ENCODE measurements at regions not wholly inside any gene's neighbourhood (a gene's known extent, or its start where the extent isn't known, plus 50 kb on each side); places are given as distances from the start of the nearest gene placed in this dataset.

DNA sequence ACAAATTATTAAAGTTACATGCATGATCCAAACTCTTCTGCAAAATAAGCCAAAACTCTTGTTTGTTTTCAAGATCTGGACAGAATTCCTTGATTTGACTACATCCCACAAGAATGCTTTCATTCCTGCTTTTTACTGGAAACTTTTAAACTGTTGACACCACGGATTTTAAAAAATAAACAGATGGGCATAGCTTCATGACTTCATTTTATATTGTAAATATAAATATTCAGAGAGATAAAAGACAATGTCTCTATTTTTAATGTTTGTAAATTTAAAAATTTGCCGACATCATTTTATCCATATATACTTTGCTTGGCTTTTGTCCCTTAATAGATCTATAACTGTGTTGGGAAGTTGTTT, 134.3 kb upstream of the DCN start:
- Histone ChIP-seq H3K9me3 (ENCODE audit: control insufficient read depth in 2 of 3, low read length in 3 of 3) (no peaks in the 10 kb centered on the region), H3K4me3 (ENCODE audit: low read length) (no peak overlapping the region), H3K27ac (ENCODE audit: low read depth, low read length) (no peak overlapping the region), H3K4me1 (ENCODE audit: control insufficient read depth in 2 of 2, insufficient read depth in 2 of 2, low read length in 2 of 2) (no peaks in the 10 kb centered on the region), H3K27me3 (ENCODE audit: control insufficient read depth in 2 of 2, insufficient read depth in 2 of 2, low read length in 2 of 2) (no peaks in the 10 kb centered on the region), H3K36me3 (ENCODE audit: control insufficient read depth in 2 of 3, insufficient read depth in 3 of 3, low read length in 3 of 3) (no peaks in the 10 kb centered on the region)
- no peaks in the 10 kb centered on the region for H3K36me3 Mint-ChIP-seq
- H3K27ac Mint-ChIP-seq = no peak overlapping the region
- peaks cover 0 to 33% (median 22%) of the 10 kb centered on the region in 5 donors for H3K27me3 Mint-ChIP-seq
- H3K4me3 Mint-ChIP-seq = no peak overlapping the region
- CTCF ChIA-PET = no interaction called here
- ATAC-seq (no peak), DNase-seq (no peak)
- intact Hi-C loops (cut with micrococcal nuclease) = no loop called here
- H3K9me3 Mint-ChIP-seq = peaks cover 0 to 7% (median 2%) of the 10 kb centered on the region in 11 donors
- H3K4me1 Mint-ChIP-seq = no peaks in the 10 kb centered on the region
- POLR2A ChIA-PET = no interaction called here

DNA sequence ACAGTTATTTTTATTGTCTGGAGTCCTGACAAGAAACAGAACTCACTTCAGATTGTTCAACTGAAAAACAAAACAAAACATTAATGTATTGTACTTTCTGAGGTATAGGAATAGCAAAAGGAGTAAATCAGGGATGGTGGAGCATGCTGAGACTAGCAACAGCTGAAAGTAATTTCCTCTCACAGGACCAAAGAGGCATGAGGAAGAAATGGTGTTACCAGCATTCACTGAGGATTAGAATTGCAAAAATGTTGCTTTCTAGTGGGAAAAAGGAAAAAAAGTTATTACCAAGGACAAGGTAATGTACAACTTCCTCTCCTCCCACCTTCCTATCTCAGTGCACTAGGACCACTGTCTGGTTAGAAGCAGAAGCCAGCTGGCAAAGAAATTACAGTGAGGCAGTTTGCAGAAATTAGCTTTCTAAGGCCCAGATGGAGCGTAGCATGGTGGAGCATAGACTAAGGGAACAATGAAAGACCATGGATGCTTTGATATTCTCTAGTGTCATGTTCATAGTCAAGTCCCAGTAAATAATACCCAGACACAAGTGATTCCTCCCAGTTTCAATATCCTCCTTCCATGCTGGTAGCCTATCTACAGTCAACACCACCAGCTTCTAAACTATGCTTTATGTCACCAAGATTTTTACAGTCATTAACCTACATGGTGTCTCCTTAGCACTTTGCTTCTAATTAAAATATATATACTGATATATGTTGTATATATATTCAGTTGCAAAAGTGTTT, 133.7 kb upstream of the DCN start:
- ChIA-PET POLR2A (no interaction called here), CTCF (no interaction called here)

DNA sequence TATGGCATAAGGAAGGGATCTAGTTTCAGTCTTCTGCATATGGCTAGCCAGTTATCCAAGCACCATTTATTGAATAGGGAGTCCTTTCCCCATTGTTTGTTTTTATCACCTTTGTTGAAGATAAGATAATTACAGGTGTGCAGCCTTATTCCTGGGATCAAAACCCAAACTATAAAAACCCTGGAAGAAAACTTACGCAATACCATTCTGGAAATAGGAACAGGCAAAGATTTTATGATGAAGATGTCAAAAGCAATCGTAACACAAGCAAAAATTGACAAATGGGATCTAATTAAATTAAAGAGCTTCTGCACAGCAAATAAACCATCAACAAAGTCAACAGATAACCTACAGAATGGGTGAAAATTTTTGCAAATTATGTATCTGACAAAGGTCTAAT, 128.5 kb upstream of the DCN start:
- Mint-ChIP-seq H3K4me1 (peaks cover 0 to 6% (median 0%) of the 10 kb centered on the region in 7 donors), H3K36me3 (no peaks in the 10 kb centered on the region), H3K4me3 (no peak overlapping the region), H3K27ac (no peak overlapping the region), H3K27me3 (peaks cover 0 to 36% (median 21%) of the 10 kb centered on the region in 5 donors), H3K9me3 (peaks cover 0 to 7% (median 2%) of the 10 kb centered on the region in 11 donors)
- Histone ChIP-seq H3K27ac (ENCODE audit: low read depth, low read length) (no peak overlapping the region), H3K36me3 (ENCODE audit: control insufficient read depth in 2 of 3, insufficient read depth in 3 of 3, low read length in 3 of 3) (no peaks in the 10 kb centered on the region), H3K9me3 (ENCODE audit: control insufficient read depth in 2 of 3, low read length in 3 of 3) (no peaks in the 10 kb centered on the region), H3K27me3 (ENCODE audit: control insufficient read depth in 2 of 2, insufficient read depth in 2 of 2, low read length in 2 of 2) (no peaks in the 10 kb centered on the region), H3K4me3 (ENCODE audit: low read length) (no peak overlapping the region), H3K4me1 (ENCODE audit: control insufficient read depth in 2 of 2, insufficient read depth in 2 of 2, low read length in 2 of 2) (no peaks in the 10 kb centered on the region)
- ATAC-seq = no peak
- ChIA-PET POLR2A (no interaction called here), CTCF (no interaction called here)
- intact Hi-C loops (cut with micrococcal nuclease) = no loop called here
- DNase-seq = no peak

More for the DNA sequence above, 133.7 kb upstream of the DCN start:
- Mint-ChIP-seq H3K4me3 (no peak overlapping the region), H3K9me3 (peaks cover 0 to 7% (median 2%) of the 10 kb centered on the region in 11 donors), H3K4me1 (no peaks in the 10 kb centered on the region), H3K27me3 (peaks cover 0 to 38% (median 23%) of the 10 kb centered on the region in 5 donors), H3K36me3 (no peaks in the 10 kb centered on the region), H3K27ac (no peak overlapping the region)
- H3K4me1 ChIP-seq (ENCODE audit: control insufficient read depth in 2 of 2, insufficient read depth in 2 of 2, low read length in 2 of 2) = no peaks in the 10 kb centered on the region
- no peak overlapping the region for H3K4me3 ChIP-seq (ENCODE audit: low read length)
- no peaks in the 10 kb centered on the region for H3K36me3 ChIP-seq (ENCODE audit: control insufficient read depth in 2 of 3, insufficient read depth in 3 of 3, low read length in 3 of 3)
- H3K9me3 ChIP-seq (ENCODE audit: control insufficient read depth in 2 of 3, low read length in 3 of 3) = no peaks in the 10 kb centered on the region
- DNase-seq (no peak), ATAC-seq (no peak)
- H3K27me3 ChIP-seq (ENCODE audit: control insufficient read depth in 2 of 2, insufficient read depth in 2 of 2, low read length in 2 of 2) = no peaks in the 10 kb centered on the region
- no peak overlapping the region for H3K27ac ChIP-seq (ENCODE audit: low read depth, low read length)
- intact Hi-C loops (cut with micrococcal nuclease) = no loop called here

DNA sequence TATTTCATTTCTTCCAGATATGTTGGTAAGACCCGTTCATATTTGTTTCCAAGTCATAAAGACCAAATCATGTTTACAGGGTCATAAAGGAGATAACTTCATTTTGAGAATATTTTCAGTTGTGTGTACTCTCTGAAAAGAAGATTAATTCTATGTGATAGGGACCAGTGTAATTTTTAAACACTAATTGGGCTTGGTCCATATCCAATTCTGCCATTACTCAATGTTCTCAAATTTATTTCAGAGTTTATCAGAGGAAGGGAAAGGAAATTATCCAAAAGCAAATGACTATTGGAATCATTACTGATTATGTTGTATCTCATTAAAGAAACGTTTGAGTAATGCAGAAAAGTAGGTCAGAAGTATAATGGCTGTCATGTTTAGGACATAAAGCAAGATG, 126.8 kb upstream of the DCN start:
- H3K4me1 Mint-ChIP-seq = peaks cover 0 to 6% (median 0%) of the 10 kb centered on the region in 7 donors
- Histone ChIP-seq H3K4me1 (ENCODE audit: control insufficient read depth in 2 of 2, insufficient read depth in 2 of 2, low read length in 2 of 2) (no peaks in the 10 kb centered on the region), H3K27me3 (ENCODE audit: control insufficient read depth in 2 of 2, insufficient read depth in 2 of 2, low read length in 2 of 2) (no peaks in the 10 kb centered on the region), H3K27ac (ENCODE audit: low read depth, low read length) (no peak overlapping the region), H3K36me3 (ENCODE audit: control insufficient read depth in 2 of 3, insufficient read depth in 3 of 3, low read length in 3 of 3) (no peaks in the 10 kb centered on the region), H3K9me3 (ENCODE audit: control insufficient read depth in 2 of 3, low read length in 3 of 3) (no peaks in the 10 kb centered on the region), H3K4me3 (ENCODE audit: low read length) (no peak overlapping the region)
- peaks cover 0 to 32% (median 17%) of the 10 kb centered on the region in 5 donors for H3K27me3 Mint-ChIP-seq
- POLR2A ChIA-PET = no interaction called here
- no peak for DNase-seq
- H3K9me3 Mint-ChIP-seq = peaks cover 0 to 3% (median 1%) of the 10 kb centered on the region in 11 donors
- H3K27ac Mint-ChIP-seq = no peak overlapping the region
- no peak overlapping the region for H3K4me3 Mint-ChIP-seq
- no peaks in the 10 kb centered on the region for H3K36me3 Mint-ChIP-seq
- CTCF ChIA-PET = no interaction called here
- ATAC-seq = no peak
- intact Hi-C loops (cut with micrococcal nuclease) = no loop called here

DNA sequence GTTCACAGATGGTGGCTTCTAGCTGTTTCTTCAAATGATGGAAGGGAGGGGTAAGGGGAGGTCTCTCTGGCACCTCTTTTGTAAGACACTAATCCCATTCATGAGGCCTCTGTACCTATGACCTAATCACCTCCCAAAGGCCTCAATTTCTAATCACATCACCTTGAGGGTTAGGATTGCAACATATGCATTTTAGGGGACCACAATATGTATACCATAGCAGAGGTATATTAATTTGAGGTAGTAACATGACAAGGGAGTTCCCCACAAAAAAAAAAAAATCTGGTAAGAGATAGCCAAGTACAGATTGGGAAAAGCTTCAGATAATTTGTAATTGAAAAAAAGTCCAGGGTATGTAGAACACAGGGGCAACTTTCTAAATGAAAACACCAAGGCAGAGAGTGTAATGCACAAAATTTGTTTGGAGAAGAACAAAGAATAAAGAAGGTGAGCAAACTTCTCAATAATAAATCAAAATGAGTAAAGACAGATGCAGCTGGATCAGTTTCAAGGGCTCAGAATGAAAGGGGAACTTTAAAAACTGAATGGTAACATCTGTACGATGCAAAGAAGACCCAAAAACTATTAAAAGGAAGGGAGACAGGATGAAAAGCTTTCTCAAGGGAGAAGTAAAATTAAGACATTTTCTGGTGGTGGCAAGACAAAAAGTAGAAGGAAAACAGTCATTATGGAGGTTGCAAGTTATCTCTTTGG, 125.5 kb upstream of the DCN start:
- Mint-ChIP-seq H3K36me3 (no peaks in the 10 kb centered on the region), H3K9me3 (peaks cover 0 to 3% (median 0%) of the 10 kb centered on the region in 11 donors), H3K4me3 (no peak overlapping the region), H3K27me3 (peaks cover 0 to 31% (median 17%) of the 10 kb centered on the region in 5 donors), H3K4me1 (peaks cover 0 to 6% (median 0%) of the 10 kb centered on the region in 7 donors), H3K27ac (no peak overlapping the region)
- no peaks in the 10 kb centered on the region for H3K9me3 ChIP-seq (ENCODE audit: control insufficient read depth in 2 of 3, low read length in 3 of 3)
- no peak for DNase-seq
- no peaks in the 10 kb centered on the region for H3K4me1 ChIP-seq (ENCODE audit: control insufficient read depth in 2 of 2, insufficient read depth in 2 of 2, low read length in 2 of 2)
- no peak overlapping the region for H3K4me3 ChIP-seq (ENCODE audit: low read length)
- ChIA-PET CTCF (no interaction called here), POLR2A (no interaction called here)
- H3K36me3 ChIP-seq (ENCODE audit: control insufficient read depth in 2 of 3, insufficient read depth in 3 of 3, low read length in 3 of 3) = no peaks in the 10 kb centered on the region
- no peak overlapping the region for H3K27ac ChIP-seq (ENCODE audit: low read depth, low read length)
- intact Hi-C loops (cut with micrococcal nuclease) = no loop called here
- H3K27me3 ChIP-seq (ENCODE audit: control insufficient read depth in 2 of 2, insufficient read depth in 2 of 2, low read length in 2 of 2) = no peaks in the 10 kb centered on the region
- no peak for ATAC-seq

DNA sequence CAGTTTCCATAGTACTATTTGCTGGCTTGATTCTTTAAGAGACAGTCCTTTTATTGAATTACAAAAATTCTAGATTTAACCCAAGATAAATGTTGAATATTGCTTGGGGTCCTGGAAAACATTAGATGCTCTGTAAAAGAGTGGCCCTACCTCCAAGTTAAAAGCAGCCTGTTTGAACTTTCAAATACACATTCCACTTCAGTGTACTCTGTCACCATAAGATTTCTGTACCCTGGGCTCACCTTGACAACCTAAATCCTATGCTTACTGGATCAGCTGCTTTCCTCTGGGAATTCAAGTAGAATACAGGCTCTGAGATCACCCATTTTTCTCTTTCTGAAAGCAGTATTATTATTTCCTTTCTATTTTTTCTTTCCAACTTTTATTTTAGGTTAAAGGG, 107.7 kb upstream of the DCN start:
- POLR2A ChIA-PET = no interaction called here
- peaks cover 0 to 6% (median 3%) of the 10 kb centered on the region in 11 donors for H3K9me3 Mint-ChIP-seq

DNA sequence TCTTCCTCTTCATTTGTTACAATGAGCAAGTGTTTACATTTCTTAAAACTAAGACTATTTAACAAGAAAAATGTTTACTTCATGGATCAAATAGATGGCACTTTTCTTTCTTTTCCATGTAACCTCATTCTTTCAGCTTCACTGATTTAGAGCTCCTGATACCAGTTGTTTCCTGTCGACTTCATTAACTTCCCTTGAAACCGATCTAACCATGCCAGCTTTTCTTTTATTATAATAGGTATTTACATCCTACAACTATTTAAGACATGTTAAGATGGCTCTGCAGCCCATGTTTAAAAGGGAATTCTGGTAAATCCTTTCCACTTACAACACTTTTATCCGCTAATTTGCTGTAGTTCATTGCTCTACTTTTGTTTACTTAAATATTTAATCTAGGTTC, 107.3 kb upstream of the DCN start:
- Mint-ChIP-seq H3K4me3 (no peak overlapping the region), H3K27me3 (peaks cover 0 to 18% (median 9%) of the 10 kb centered on the region in 5 donors), H3K27ac (no peak overlapping the region), H3K9me3 (peaks cover 0 to 2% (median 0%) of the 10 kb centered on the region in 11 donors), H3K36me3 (peaks cover 0 to 2% (median 0%) of the 10 kb centered on the region in 5 donors), H3K4me1 (peaks cover 0 to under 1% (median 0%) of the 10 kb centered on the region in 7 donors)
- CTCF ChIA-PET = no interaction called here
- Histone ChIP-seq H3K36me3 (ENCODE audit: control insufficient read depth in 2 of 3, insufficient read depth in 3 of 3, low read length in 3 of 3) (no peaks in the 10 kb centered on the region), H3K4me3 (ENCODE audit: low read length) (no peak overlapping the region), H3K9me3 (ENCODE audit: control insufficient read depth in 2 of 3, low read length in 3 of 3) (no peaks in the 10 kb centered on the region), H3K27me3 (ENCODE audit: control insufficient read depth in 2 of 2, insufficient read depth in 2 of 2, low read length in 2 of 2) (no peaks in the 10 kb centered on the region), H3K4me1 (ENCODE audit: control insufficient read depth in 2 of 2, insufficient read depth in 2 of 2, low read length in 2 of 2) (no peaks in the 10 kb centered on the region), H3K27ac (ENCODE audit: low read depth, low read length) (no peak overlapping the region)
- intact Hi-C loops (cut with micrococcal nuclease) = no loop called here
- no peak for DNase-seq
- POLR2A ChIA-PET = no interaction called here
- ATAC-seq = no peak

More for the DNA sequence above, 107.7 kb upstream of the DCN start:
- Mint-ChIP-seq H3K4me3 (no peak overlapping the region), H3K36me3 (peaks cover 0 to 6% (median 0%) of the 10 kb centered on the region in 5 donors), H3K27ac (no peak overlapping the region), H3K27me3 (peaks cover 0 to 21% (median 9%) of the 10 kb centered on the region in 5 donors), H3K4me1 (no peaks in the 10 kb centered on the region)
- no peak for ATAC-seq
- H3K9me3 ChIP-seq (ENCODE audit: control insufficient read depth in 2 of 3, low read length in 3 of 3) = no peaks in the 10 kb centered on the region
- DNase-seq = no peak
- H3K27me3 ChIP-seq (ENCODE audit: control insufficient read depth in 2 of 2, insufficient read depth in 2 of 2, low read length in 2 of 2) = no peaks in the 10 kb centered on the region
- CTCF ChIA-PET = no interaction called here
- H3K4me1 ChIP-seq (ENCODE audit: control insufficient read depth in 2 of 2, insufficient read depth in 2 of 2, low read length in 2 of 2) = no peaks in the 10 kb centered on the region
- no peak overlapping the region for H3K27ac ChIP-seq (ENCODE audit: low read depth, low read length)
- intact Hi-C loops (cut with micrococcal nuclease) = no loop called here
- H3K4me3 ChIP-seq (ENCODE audit: low read length) = no peak overlapping the region
- H3K36me3 ChIP-seq (ENCODE audit: control insufficient read depth in 2 of 3, insufficient read depth in 3 of 3, low read length in 3 of 3) = no peaks in the 10 kb centered on the region
